H1 (cell line): ENCODE measurements at regions not wholly inside any gene's neighbourhood (a gene's known extent, or its start where the extent isn't known, plus 50 kb on each side); places are given as distances from the start of the nearest gene placed in this dataset.

Experiments used
- CTCF ChIA-PET: fragments of 300-600 bp; sonication (Branson Sonifier 250); formaldehyde crosslinking; loops from one replicate; lab custom pipeline; 2021; ENCODE audit not compliant: partially characterized antibody; lab: Charles Lee
- POLR2A ChIA-PET: fragments of 300-600 bp; sonication (Branson Sonifier 250); formaldehyde crosslinking; loops from one replicate; lab custom pipeline; 2021; ENCODE audit warnings: inconsistent platforms; ENCODE audit not compliant: partially characterized antibody; lab: Charles Lee
- DNase-seq, 2 experiments: peaks; one replicate each; pipeline versions ENCODE4 v3.0.0 to v3.0.0-alpha.2; 2010 to 2022; ENCODE audit warnings: low spot score in 2 of 2, low read depth in 1 of 2, mixed read lengths in 1 of 2
- FAIRE-seq: peaks from 2 replicates; lab custom pipeline; 2011; peaks lifted over from hg19 to GRCh38; lab: Jason Lieb, UNC
- H2AFZ ChIP-seq: 2 replicates; pipeline ENCODE4 v1.8.1; 2012; ENCODE audit warnings: low read length, inconsistent platforms
- H2AK5ac ChIP-seq: 2 replicates; pipeline ENCODE4 v1.6.1; 2013; ENCODE audit warnings: low read depth, low read length
- H2BK120ac ChIP-seq: replicated peaks from 2 replicates; pipeline ENCODE3; 2013; ENCODE audit warnings: low read depth, low read length, inconsistent platforms
- H2BK12ac ChIP-seq: 2 replicates; pipeline ENCODE4 v1.6.1; 2013; ENCODE audit warnings: low read depth, low read length
- H2BK15ac ChIP-seq: 2 replicates; pipeline ENCODE4 v1.6.1; 2013; ENCODE audit warnings: low read length
- H2BK20ac ChIP-seq: 2 replicates; pipeline ENCODE4 v1.6.1; 2013; ENCODE audit warnings: low read length
- H2BK5ac ChIP-seq: 2 replicates; pipeline ENCODE4 v1.6.1; 2013; ENCODE audit warnings: low read depth, low read length
- H3K14ac ChIP-seq: 2 replicates; pipeline ENCODE4 v1.6.1; 2013; ENCODE audit warnings: inconsistent platforms; ENCODE audit not compliant: insufficient read length
- H3K18ac ChIP-seq: 2 replicates; pipeline ENCODE4 v1.6.1; 2013; ENCODE audit warnings: low read length; ENCODE audit errors: extremely low read depth
- H3K23ac ChIP-seq: 2 replicates; pipeline ENCODE4 v1.6.1; 2013; ENCODE audit warnings: inconsistent platforms; ENCODE audit not compliant: insufficient read length
- H3K23me2 ChIP-seq: 2 replicates; pipeline ENCODE4 v1.6.1; 2013; ENCODE audit warnings: low read depth, low read length
- H3K27ac ChIP-seq: 2 replicates; pipeline ENCODE4 v1.6.1; 2011; ENCODE audit warnings: low read depth, low read length, inconsistent platforms
- H3K27me3 ChIP-seq, 4 experiments: replicated peaks in 1 of 4; 1 replicate in 1 of 4; 2 replicates in 3 of 4; pipeline versions ENCODE4 v1.6.1 to v1.8.1; 2011 to 2013; ENCODE audit warnings: low read length in 3 of 4, mild to moderate bottlenecking in 3 of 4, inconsistent platforms in 2 of 4, mixed read lengths in 2 of 4, moderate library complexity in 1 of 4; ENCODE audit not compliant: control insufficient read depth in 3 of 4, insufficient read depth in 3 of 4; ENCODE audit errors: extremely low read depth in 1 of 4
- H3K36me3 ChIP-seq, 4 experiments: 2 replicates each; pipeline versions ENCODE4 v1.6.1 to v1.8.1; 2011 to 2013; ENCODE audit warnings: mild to moderate bottlenecking in 4 of 4, low read length in 3 of 4, moderate library complexity in 2 of 4, control low read depth in 1 of 4, inconsistent platforms in 1 of 4; ENCODE audit not compliant: insufficient read depth in 4 of 4, control insufficient read depth in 2 of 4
- H3K4ac ChIP-seq: replicated peaks from 2 replicates; pipeline ENCODE3; 2013; ENCODE audit warnings: low read length, low read depth, mixed read lengths, inconsistent platforms; ENCODE audit not compliant: insufficient read length
- H3K4me1 ChIP-seq, 4 experiments: replicated peaks in 1 of 4; 1 replicate in 1 of 4; 2 replicates in 3 of 4; pipeline versions ENCODE4 v1.6.1 to v1.8.1; 2011 to 2013; ENCODE audit warnings: low read length in 3 of 4, inconsistent platforms in 2 of 4, mixed read lengths in 1 of 4; ENCODE audit not compliant: insufficient read depth in 4 of 4, control insufficient read depth in 3 of 4
- H3K4me2 ChIP-seq, 2 experiments: 2 replicates each; pipeline versions ENCODE4 v1.6.1 to v1.8.1; 2011 to 2013; ENCODE audit warnings: low read depth in 2 of 2, low read length in 2 of 2, control low read depth in 1 of 2, inconsistent platforms in 1 of 2, mild to moderate bottlenecking in 1 of 2; ENCODE audit not compliant: insufficient read depth in 1 of 2
- H3K4me3 ChIP-seq, 4 experiments: fragments of 200-600, 300-600 bp in 1 of 4; sonication (generic), shearing (Covaris generic), sonication (Bioruptor Twin) in 1 of 4; 2 replicates each; pipeline versions ENCODE4 v1.5.1 to v1.8.1; 2011 to 2016; ENCODE audit warnings: low read length in 4 of 4, low read depth in 3 of 4, control low read depth in 2 of 4, inconsistent platforms in 2 of 4, mild to moderate bottlenecking in 2 of 4, mixed read lengths in 1 of 4, moderate library complexity in 1 of 4; ENCODE audit not compliant: insufficient read depth in 2 of 4; ENCODE audit errors: extremely low read depth in 1 of 4
- H3K56ac ChIP-seq: replicated peaks from 2 replicates; pipeline ENCODE3; 2013; ENCODE audit warnings: low read depth, mild to moderate bottlenecking, mixed read lengths, low read length, inconsistent platforms; ENCODE audit not compliant: insufficient read length
- H3K79me1 ChIP-seq: 2 replicates; pipeline ENCODE4 v1.6.1; 2013; ENCODE audit warnings: low read depth, low read length, control low read depth
- H3K79me2 ChIP-seq, 2 experiments: 2 replicates each; pipeline versions ENCODE4 v1.6.1 to v1.8.1; 2012 to 2013; ENCODE audit warnings: low read length in 2 of 2, mild to moderate bottlenecking in 2 of 2, inconsistent platforms in 1 of 2; ENCODE audit not compliant: insufficient read depth in 2 of 2, control insufficient read depth in 1 of 2
- H3K9ac ChIP-seq, 4 experiments: replicated peaks in 1 of 4; 1 replicate in 1 of 4; 2 replicates in 3 of 4; pipeline versions ENCODE4 v1.6.1 to v1.8.1; 2011 to 2013; ENCODE audit warnings: low read depth in 3 of 4, low read length in 3 of 4, control low read depth in 2 of 4, mild to moderate bottlenecking in 2 of 4, moderate library complexity in 2 of 4, inconsistent platforms in 1 of 4; ENCODE audit errors: extremely low read depth in 1 of 4
- H3K9me3 ChIP-seq, 2 experiments: 2 replicates each; pipeline versions ENCODE4 v1.6.1 to v1.8.1; 2012 to 2013; ENCODE audit warnings: mild to moderate bottlenecking in 2 of 2, moderate library complexity in 2 of 2, control low read depth in 1 of 2, inconsistent platforms in 1 of 2, low read depth in 1 of 2, low read length in 1 of 2, mixed read lengths in 1 of 2; ENCODE audit not compliant: insufficient read depth in 2 of 2
- H4K20me1 ChIP-seq, 2 experiments: replicated peaks in 1 of 2; 2 replicates each; pipeline versions ENCODE3 to v1.8.1; 2011 to 2013; ENCODE audit warnings: inconsistent platforms in 2 of 2, low read length in 2 of 2, mild to moderate bottlenecking in 1 of 2; ENCODE audit not compliant: insufficient read depth in 2 of 2, control insufficient read depth in 1 of 2
- H4K5ac ChIP-seq: 2 replicates; pipeline ENCODE4 v1.6.1; 2013; ENCODE audit warnings: low read length, low read depth, mixed read lengths, inconsistent platforms; ENCODE audit not compliant: insufficient read length
- H4K8ac ChIP-seq: 2 replicates; pipeline ENCODE4 v1.8.0; 2013; ENCODE audit warnings: mild to moderate bottlenecking, moderate library complexity, low read length, inconsistent platforms; ENCODE audit not compliant: insufficient read depth; ENCODE audit errors: extremely low read depth
- H4K91ac ChIP-seq: replicated peaks from 2 replicates; pipeline ENCODE3; 2013; ENCODE audit warnings: low read length, mixed read lengths, inconsistent platforms; ENCODE audit not compliant: insufficient read length
- ATF2 ChIP-seq: IDR thresholded peaks from 2 replicates; pipeline ENCODE4 v1.6.1; 2012; ENCODE audit warnings: low read length, inconsistent platforms
- BCL11A ChIP-seq, 2 experiments: IDR thresholded peaks; one replicate each; pipeline ENCODE4 v1.6.1; 2011; ENCODE audit warnings: low read depth in 2 of 2, low read length in 2 of 2, mild to moderate bottlenecking in 2 of 2
- EZH2 ChIP-seq: fragments of 200-600 bp; sonication (generic); IDR thresholded peaks from 2 replicates; pipeline ENCODE4 v1.7.1; 2012; ENCODE audit warnings: low read depth, mild to moderate bottlenecking, moderate library complexity, low read length, inconsistent platforms; ENCODE audit not compliant: severe bottlenecking
- GABPA ChIP-seq: IDR thresholded peaks from 2 replicates; pipeline ENCODE4 v1.6.1; 2011; ENCODE audit warnings: mild to moderate bottlenecking, low read length, moderate library complexity, borderline replicate concordance; ENCODE audit not compliant: insufficient read depth
- KDM1A ChIP-seq: fragments of 200-600, 300-600 bp; sonication (generic); IDR thresholded peaks from 2 replicates; pipeline ENCODE4 v1.7.1; 2016; ENCODE audit warnings: mild to moderate bottlenecking, low read length, borderline replicate concordance
- SIN3A ChIP-seq, 2 experiments: IDR thresholded peaks in 1 of 2; conservative IDR thresholded peaks in 1 of 2; 2 replicates each; pipeline ENCODE4 v1.6.1; 2011 to 2012; ENCODE audit warnings: low read length in 2 of 2, improper control_type of control experiment in 1 of 2, low read depth in 1 of 2, mild to moderate bottlenecking in 1 of 2
- WGBS, 2 experiments: shearing (Covaris generic) in 1 of 2; methylation state at CpG; one replicate each; pipeline versions ENCODE4 v1.1.6 to v1.1.7; 2013 to 2015; ENCODE audit warnings: low lambda C conversion rate in 2 of 2, mixed read lengths in 2 of 2, inconsistent platforms in 1 of 2, low coverage in 1 of 2, missing lambda C conversion rate in 1 of 2; ENCODE audit not compliant: insufficient replicate concordance in 2 of 2, insufficient coverage in 1 of 2, insufficient read length in 1 of 2; ENCODE audit errors: extremely low coverage in 1 of 2, missing lambda C conversion rate in 1 of 2; 5-methylcytosine and 5-hydroxymethylcytosine counted together

DNA sequence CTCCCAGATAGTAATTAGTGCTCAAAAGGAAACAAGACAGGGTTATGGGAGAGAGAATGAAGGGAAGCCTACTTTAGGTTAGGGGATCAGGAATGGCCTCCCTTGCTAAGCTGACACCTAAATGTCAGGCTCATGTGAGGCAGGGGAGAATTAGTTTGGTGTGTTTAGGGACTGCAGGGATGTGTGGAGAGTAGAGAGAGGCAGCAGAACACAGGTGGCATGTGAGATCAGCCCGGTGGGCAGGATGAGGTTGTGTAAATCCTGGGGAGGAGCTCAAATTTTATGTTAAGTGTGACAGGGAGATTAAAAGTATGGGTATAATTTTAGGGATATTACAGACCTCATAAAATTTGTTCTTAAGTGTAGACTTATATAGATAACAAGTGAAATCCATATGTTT lies 56.2 kb upstream of the ZNF438 start:
- Histone ChIP-seq H4K8ac (no peak overlapping the region), H3K79me1 (no peaks in the 10 kb centered on the region), H2BK12ac (no peak overlapping the region), H2AK5ac (no peak overlapping the region), H3K9me3 (no peaks in the 10 kb centered on the region), H3K4ac (no peak overlapping the region), H4K20me1 (no peaks in the 10 kb centered on the region), H3K14ac (no peak overlapping the region), H2BK120ac (no peak overlapping the region), H3K4me1 (no peaks in the 10 kb centered on the region), H3K23ac (no peak overlapping the region), H3K79me2 (no peaks in the 10 kb centered on the region), H4K5ac (no peak overlapping the region), H3K27ac (no peak overlapping the region), H3K18ac (no peak overlapping the region), H4K91ac (no peak overlapping the region), H3K9ac (no peak overlapping the region), H2BK15ac (no peak overlapping the region), H3K27me3 (no peaks in the 10 kb centered on the region), H3K4me3 (no peak overlapping the region), H3K56ac (no peak overlapping the region), H2BK20ac (no peak overlapping the region), H3K23me2 (no peaks in the 10 kb centered on the region; the same call in 1 of the 2 replicates), H2BK5ac (no peak overlapping the region), H2AFZ (peak overlapping the region; percentile 66; the same call in 1 of the 2 replicates), H3K36me3 (no peaks in the 10 kb centered on the region), H3K4me2 (no peak overlapping the region)
- POLR2A ChIA-PET = no interaction called here
- no peak for TF ChIP-seq SIN3A (conservative IDR thresholded peaks at IDR 0.05 in 1 of 2, IDR thresholded peaks at IDR 0.05 in 1 of 2; ENCODE audit: low read depth in 1 of 2, low read length in 2 of 2)
- no peak for TF ChIP-seq ATF2
- TF ChIP-seq GABPA = no peak
- TF ChIP-seq BCL11A (IDR thresholded peaks at IDR 0.05; ENCODE audit: low read depth in 2 of 2, low read length in 2 of 2) = no peak
- TF ChIP-seq EZH2 = no peak
- no peak for TF ChIP-seq KDM1A
- FAIRE-seq (no peak), DNase-seq (no peak)
- WGBS, 2 experiments = 93% methylated on average over 1 of the region's 1 CpG; no CpG with 5 or more reads in 1 of the 2 experiments
- CTCF ChIA-PET = interaction anchor here (0.5 kb wide), 1 partner anchor 222 kb away, joined by 4 read pairs; no protein-coding TSS in a partner anchor
